Ectodermal cell (in vitro differentiated cells): ENCODE measurements at regions not wholly inside any gene's neighbourhood (a gene's known extent, or its start where the extent isn't known, plus 50 kb on each side); places are given as distances from the start of the nearest gene placed in this dataset.

Experiments used
- H3K27ac ChIP-seq: 2 replicates; pipeline ENCODE4 v1.7.0; 2013; ENCODE audit warnings: mild to moderate bottlenecking, low read depth, low read length; ENCODE audit not compliant: insufficient read depth, poor library complexity, severe bottlenecking
- H3K27me3 ChIP-seq: 2 replicates; pipeline ENCODE4 v1.7.0; 2013; ENCODE audit warnings: mild to moderate bottlenecking, low read length; ENCODE audit not compliant: insufficient read depth, control insufficient read depth, poor library complexity, severe bottlenecking
- H3K36me3 ChIP-seq: one replicate; pipeline ENCODE4 v1.7.0; 2013; ENCODE audit warnings: low read length; ENCODE audit not compliant: control insufficient read depth, insufficient read depth
- H3K4me1 ChIP-seq: one replicate; pipeline ENCODE4 v1.7.0; 2013; ENCODE audit warnings: low read length; ENCODE audit not compliant: control insufficient read depth, insufficient read depth
- H3K4me3 ChIP-seq: 2 replicates; pipeline ENCODE4 v1.7.0; 2013; ENCODE audit warnings: low read depth, low read length, control low read depth; ENCODE audit not compliant: insufficient read depth
- H3K9me3 ChIP-seq: 2 replicates; pipeline ENCODE4 v1.7.0; 2013; ENCODE audit warnings: mild to moderate bottlenecking, low read length, moderate library complexity; ENCODE audit not compliant: control insufficient read depth
- WGBS, 2 experiments: methylation state at CpG; one replicate each; pipeline ENCODE4 v1.1.7; 2013; ENCODE audit warnings: missing lambda C conversion rate in 2 of 2; 5-methylcytosine and 5-hydroxymethylcytosine counted together

DNA sequence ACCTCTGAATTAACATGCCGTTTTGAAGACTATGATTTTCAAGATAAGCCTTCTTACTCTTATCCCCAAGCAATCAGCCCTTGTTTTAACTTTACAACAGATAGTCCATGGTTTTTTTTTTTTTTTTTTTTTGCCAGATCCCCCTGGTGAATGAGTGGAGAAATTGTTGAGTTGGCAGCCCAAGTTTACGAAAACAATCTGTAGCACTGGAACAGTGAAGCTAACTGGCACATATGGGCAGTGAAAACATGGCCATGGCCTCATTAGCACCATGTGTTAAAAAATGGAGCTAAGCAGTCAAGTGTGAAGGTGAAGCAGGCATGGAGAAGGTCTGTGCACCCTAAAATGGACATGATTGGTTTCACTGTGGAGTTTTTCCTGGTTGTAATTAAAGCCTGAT lies 812.1 kb upstream of the MIR17HG start:
- H3K27ac ChIP-seq = no peak overlapping the region
- no peaks in the 10 kb centered on the region for H3K9me3 ChIP-seq
- 93 to 98% methylated on average over 2 of the region's 2 CpGs for WGBS, 2 experiments
- H3K36me3 ChIP-seq = no peaks in the 10 kb centered on the region
- no peaks in the 10 kb centered on the region for H3K4me1 ChIP-seq
- no peaks in the 10 kb centered on the region for H3K27me3 ChIP-seq
- no peak overlapping the region for H3K4me3 ChIP-seq

DNA sequence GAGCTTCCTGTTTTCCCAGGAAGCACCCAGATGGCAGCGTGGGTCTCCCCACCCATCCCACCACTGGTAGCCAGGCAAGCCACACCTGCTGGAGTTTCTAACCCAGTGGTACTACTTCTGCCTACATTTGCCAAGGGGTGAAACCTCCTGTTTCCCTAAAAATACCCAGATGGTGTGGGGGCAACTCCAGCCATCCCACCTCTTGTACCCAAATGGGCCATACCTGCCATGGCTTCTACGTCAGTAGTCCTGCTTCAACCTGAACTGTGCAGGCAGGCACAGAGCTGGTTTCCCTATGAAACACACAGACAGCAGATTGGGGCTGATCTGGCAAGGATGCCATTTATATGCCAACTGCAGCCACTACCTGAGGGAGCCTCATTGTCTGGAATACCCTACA lies 809.4 kb upstream of the MIR17HG start:
- no peak overlapping the region for H3K4me3 ChIP-seq
- no peaks in the 10 kb centered on the region for H3K9me3 ChIP-seq
- H3K36me3 ChIP-seq = no peaks in the 10 kb centered on the region
- H3K27ac ChIP-seq = no peak overlapping the region
- no peaks in the 10 kb centered on the region for H3K4me1 ChIP-seq
- H3K27me3 ChIP-seq = no peaks in the 10 kb centered on the region
- 93 to 100% methylated on average over 2 of the region's 2 CpGs for WGBS, 2 experiments

DNA sequence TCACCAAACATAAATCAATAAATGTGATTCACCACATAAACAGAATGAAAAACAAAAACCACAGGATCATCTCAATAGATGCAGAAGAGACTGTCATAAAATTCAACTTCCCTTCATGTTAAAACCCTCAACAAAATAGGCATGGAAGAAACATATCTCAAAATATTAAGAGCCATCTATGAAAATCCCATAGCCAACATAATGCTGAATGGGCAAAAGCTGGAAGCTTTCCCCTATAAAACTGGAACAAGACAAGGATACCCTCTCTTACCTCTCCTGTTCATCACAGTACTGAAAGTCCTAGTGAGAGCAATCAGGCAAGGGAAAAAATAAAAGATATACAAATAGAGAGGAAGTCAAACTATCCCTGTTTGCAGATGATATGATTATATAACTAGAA lies 806.1 kb upstream of the MIR17HG start:
- Histone ChIP-seq H3K4me1 (no peaks in the 10 kb centered on the region), H3K9me3 (no peaks in the 10 kb centered on the region), H3K27ac (no peak overlapping the region), H3K27me3 (no peaks in the 10 kb centered on the region), H3K4me3 (no peak overlapping the region), H3K36me3 (no peaks in the 10 kb centered on the region)

DNA sequence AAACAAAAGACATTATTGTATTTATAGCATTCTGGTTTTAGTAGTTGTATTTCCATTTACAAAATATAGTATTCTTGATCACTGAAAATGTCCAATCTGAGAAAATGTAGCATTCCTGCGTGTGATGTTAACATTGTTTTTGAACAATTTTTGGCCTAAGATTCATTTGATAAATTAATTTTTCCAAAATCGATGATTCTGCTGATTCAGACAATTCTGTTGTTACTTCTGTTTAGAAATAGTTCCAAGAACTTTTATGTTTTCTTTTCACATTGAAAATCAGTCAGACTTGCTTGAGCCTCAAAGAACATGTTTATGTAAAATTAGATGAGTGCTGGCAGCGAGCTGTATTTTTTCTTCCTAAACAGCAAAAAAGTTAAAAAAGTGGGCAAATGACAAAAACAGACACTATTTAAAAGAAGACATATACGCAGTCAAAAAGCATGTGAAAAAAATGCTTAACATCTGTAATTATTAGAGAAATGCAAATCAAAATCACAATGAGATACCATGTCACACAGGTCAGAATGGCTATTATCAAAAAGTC lies 804.5 kb upstream of the MIR17HG start:
- Histone ChIP-seq H3K27ac (no peak overlapping the region), H3K9me3 (no peaks in the 10 kb centered on the region), H3K4me3 (no peak overlapping the region), H3K36me3 (no peaks in the 10 kb centered on the region), H3K27me3 (no peaks in the 10 kb centered on the region), H3K4me1 (no peaks in the 10 kb centered on the region)
- WGBS, 2 experiments = 94 to 96% methylated on average over 2 to 4 of the region's 4 CpGs

DNA sequence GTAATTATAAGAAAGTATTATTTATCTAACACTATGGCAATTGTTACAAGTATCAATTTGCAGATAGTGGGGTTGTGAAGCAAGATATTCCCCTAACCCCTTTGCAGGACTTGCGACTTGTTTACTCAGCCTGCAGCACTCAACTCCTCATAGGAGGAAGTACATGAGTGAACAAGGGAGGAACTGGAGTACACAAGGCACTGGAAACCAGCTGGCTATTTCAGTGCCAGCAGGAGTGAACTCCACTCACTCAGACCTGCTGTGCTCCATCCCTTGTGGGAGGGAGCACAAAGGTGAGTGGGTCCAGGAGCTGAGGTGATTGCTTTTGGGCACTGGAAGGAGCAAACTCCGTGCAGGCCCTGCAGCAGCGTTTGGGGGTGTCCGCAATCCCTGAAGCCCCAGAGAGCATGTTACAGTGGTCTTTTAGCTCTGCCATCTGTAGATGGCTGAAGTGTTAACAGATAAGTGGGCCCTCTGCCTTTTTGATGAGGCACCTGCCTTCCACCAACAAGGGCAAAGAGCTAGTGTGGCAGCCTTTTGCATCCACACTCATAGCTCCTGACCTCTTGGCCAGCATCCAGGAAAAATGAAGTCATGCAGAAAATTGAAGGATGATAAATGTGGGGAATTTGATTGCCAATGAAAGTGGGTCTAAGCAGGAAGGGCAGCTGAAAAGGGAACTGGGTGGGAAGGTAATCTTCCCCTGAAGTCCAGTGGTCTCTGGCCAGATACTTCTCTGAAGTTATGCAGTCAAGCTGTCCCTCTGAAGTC lies 802.2 kb upstream of the MIR17HG start:
- Histone ChIP-seq H3K36me3 (no peaks in the 10 kb centered on the region), H3K27ac (no peak overlapping the region), H3K4me3 (no peak overlapping the region), H3K27me3 (no peaks in the 10 kb centered on the region), H3K4me1 (no peaks in the 10 kb centered on the region), H3K9me3 (no peaks in the 10 kb centered on the region)
- 97% methylated on average over 4 of the region's 4 CpGs for WGBS, 2 experiments

DNA sequence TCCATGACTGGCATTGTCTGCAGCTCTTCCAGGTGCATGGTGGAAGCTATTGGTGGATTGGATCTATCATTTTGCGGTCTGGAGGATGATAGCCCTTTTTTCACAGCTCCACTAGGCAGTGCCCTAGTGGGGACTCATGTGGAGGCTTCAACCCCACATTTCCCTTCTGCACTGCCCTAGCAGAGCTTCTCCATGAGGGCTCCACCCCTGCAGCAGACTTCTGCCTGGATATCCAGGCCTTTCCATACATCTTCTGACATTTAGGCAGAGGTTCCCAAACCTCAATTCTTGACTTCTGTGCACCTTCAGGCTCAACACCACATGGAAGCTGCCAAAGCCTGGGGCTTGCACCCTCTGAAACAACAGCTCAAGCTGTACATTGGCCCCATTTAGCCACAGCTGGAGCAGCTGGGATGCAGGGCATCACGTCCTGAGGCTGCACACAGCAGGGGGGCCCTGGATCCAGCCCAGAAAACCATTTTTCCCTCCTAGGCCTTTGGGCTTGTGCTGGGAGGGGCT lies 800.2 kb upstream of the MIR17HG start:
- 95 to 96% methylated on average over 2 of the region's 2 CpGs for WGBS, 2 experiments
- H3K4me3 ChIP-seq = no peak overlapping the region

DNA sequence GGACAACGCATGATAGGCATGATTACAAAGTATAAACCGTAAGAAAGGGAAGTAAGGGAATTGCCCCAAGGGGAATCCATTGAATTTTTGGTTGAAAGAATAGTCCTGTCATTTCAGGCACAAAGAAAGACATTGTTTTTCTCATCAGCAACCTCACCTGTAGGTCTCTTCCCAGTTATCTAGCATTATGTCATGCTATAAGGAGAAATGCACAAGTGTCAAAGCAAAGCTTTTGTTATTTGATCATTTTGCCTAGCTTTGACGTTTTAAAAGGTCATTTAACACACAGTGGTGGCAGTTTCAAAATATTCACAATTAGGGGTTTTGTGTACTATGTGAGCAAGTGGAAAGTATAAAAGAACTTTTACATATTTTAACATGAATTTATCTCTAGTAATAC lies 796.2 kb upstream of the MIR17HG start:
- no peaks in the 10 kb centered on the region for H3K9me3 ChIP-seq
- no peak overlapping the region for H3K27ac ChIP-seq
- no peak overlapping the region for H3K4me3 ChIP-seq
- H3K4me1 ChIP-seq = no peaks in the 10 kb centered on the region
- no peaks in the 10 kb centered on the region for H3K27me3 ChIP-seq
- 88 to 90% methylated on average over 3 of the region's 3 CpGs for WGBS, 2 experiments
- H3K36me3 ChIP-seq = no peaks in the 10 kb centered on the region

More for the DNA sequence above, 800.2 kb upstream of the MIR17HG start:
- H3K27ac ChIP-seq = no peak overlapping the region
- H3K36me3 ChIP-seq = no peaks in the 10 kb centered on the region
- H3K4me1 ChIP-seq = no peaks in the 10 kb centered on the region
- H3K27me3 ChIP-seq = no peaks in the 10 kb centered on the region
- H3K9me3 ChIP-seq = no peaks in the 10 kb centered on the region

DNA sequence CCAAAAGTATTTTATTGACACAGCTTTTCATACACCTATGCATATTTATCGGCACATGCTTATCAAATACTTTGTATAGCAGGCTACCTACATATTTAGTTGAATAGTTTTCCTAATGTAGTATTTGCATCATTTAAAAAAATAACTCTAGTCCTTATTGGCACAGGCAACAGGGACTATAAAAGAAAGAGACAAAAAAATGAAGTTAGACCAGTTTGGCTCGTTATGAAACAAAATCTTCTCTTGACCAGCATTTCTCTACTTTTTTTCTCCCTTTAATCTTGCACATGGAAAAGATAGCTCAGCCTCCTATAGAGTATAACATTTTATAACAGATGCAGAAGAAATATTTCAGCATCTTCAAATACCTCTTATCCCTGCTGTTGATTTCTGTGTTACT lies 794.8 kb upstream of the MIR17HG start:
- WGBS, 2 experiments = 94 to 98% methylated on average over 1 to 2 of the region's 2 CpGs
- Histone ChIP-seq H3K4me3 (no peak overlapping the region), H3K4me1 (no peaks in the 10 kb centered on the region), H3K27ac (no peak overlapping the region), H3K9me3 (no peaks in the 10 kb centered on the region), H3K36me3 (no peaks in the 10 kb centered on the region), H3K27me3 (no peaks in the 10 kb centered on the region)

DNA sequence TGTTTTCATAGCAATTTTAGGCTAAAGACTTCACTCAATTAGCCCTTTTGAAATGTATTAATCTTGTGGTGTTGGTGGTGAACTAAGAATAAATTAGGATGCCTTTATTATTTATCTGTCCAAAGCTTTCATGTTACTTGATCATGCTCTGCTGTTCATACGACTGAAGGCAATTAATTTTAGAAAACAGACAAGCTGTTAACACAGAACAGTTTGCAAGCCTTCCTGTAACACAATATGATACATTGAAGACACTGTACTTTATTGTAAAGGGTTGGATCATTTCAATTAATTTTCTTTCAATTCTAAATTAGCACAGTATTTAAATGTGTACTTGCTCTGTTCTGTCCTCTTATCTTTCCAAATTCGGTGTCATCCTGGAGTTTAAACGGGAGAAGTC lies 794.3 kb upstream of the MIR17HG start:
- WGBS, 2 experiments = 95 to 96% methylated on average over 3 of the region's 3 CpGs
- Histone ChIP-seq H3K27me3 (no peaks in the 10 kb centered on the region), H3K4me1 (no peaks in the 10 kb centered on the region), H3K36me3 (no peaks in the 10 kb centered on the region), H3K27ac (no peak overlapping the region), H3K9me3 (no peaks in the 10 kb centered on the region), H3K4me3 (no peak overlapping the region)

DNA sequence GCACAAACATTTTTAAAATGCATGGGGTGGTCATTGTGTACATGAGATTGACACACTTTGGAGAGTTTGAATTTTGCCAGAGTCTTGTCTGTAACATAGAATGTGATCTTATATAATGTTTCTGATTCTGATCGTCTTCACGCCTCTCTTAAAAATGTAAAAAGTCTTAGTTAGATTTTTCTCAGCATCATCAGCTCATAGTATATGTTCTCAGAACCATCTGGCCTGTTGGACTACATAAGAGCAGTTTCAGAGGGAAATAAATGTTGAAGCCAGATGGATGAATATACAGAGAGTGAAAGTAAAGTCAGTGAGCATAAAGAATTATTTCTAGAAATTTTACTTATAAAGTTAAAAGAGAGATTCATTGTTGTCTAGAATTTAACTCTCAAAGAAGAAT lies 789.9 kb upstream of the MIR17HG start:
- no peak overlapping the region for H3K27ac ChIP-seq
- H3K4me1 ChIP-seq = no peaks in the 10 kb centered on the region
- H3K27me3 ChIP-seq = no peaks in the 10 kb centered on the region
- no peak overlapping the region for H3K4me3 ChIP-seq
- 94 to 100% methylated on average over 2 of the region's 2 CpGs for WGBS, 2 experiments
- no peaks in the 10 kb centered on the region for H3K36me3 ChIP-seq
- H3K9me3 ChIP-seq = no peaks in the 10 kb centered on the region
